ENCODE measurements at regions not wholly inside any gene's neighbourhood (a gene's known extent, or its start where the extent isn't known, plus 50 kb on each side); places are given as distances from the start of the nearest gene placed in this dataset.

DNA sequence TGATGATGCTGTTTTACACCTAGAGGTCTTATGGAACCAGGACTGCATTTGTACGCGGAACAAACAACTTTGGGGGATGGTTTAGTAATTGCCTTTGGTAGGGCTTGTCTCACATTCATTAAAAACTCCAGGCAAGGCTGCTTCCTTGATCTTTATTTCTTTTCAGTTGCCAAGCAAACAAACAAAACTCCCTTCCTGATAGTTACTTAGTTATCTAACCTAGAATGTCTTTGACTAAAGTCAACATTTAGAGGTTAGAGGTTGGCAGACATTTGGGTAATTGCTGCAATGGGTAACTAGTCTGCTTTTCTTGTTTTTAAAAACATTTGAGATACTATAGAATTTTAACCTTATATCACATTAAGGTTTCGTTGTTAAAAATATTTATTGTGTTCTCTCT, 500.9 kb upstream of the PTBP2 start:
- CTCF ChIA-PET (ENCODE audit: low intra/inter-chr PET ratio), result no interaction called here
- H3K4me3 ChIP-seq, result no peak overlapping the region
- H3K79me2 ChIP-seq (ENCODE audit: control insufficient read depth, insufficient read depth, low read length), result no peaks in the 10 kb centered on the region
- H3K9ac ChIP-seq (ENCODE audit: insufficient read depth in 1 of 2, low read depth in 2 of 2, low read length in 2 of 2), result no peak overlapping the region
- no peak for ATAC-seq
- no peak for DNase-seq (ENCODE audit: extremely low read depth in 1 of 4, low spot score in 3 of 4)
- 0% methylated on average over 3 of the region's 3 CpGs for WGBS (ENCODE audit: insufficient coverage, low coverage, missing lambda C conversion rate)
- FAIRE-seq, result no peak
- no peaks in the 10 kb centered on the region for H3K36me3 ChIP-seq (ENCODE audit: control insufficient read depth, insufficient read depth, low read length)
- 0 out of 2 replicates have a peak, but pooled peaks cover 1% of the 10 kb centered on the region for H3K9me3 ChIP-seq (replicated peaks; ENCODE audit: control insufficient read depth, insufficient read depth, low read depth, low read length)
- H2AFZ ChIP-seq (ENCODE audit: low read depth, low read length), result no peak overlapping the region
- no peaks in the 10 kb centered on the region for H3K27me3 ChIP-seq (ENCODE audit: control insufficient read depth in 2 of 2, insufficient read depth in 2 of 2, low read length in 2 of 2)
- in situ Hi-C loops (cut with MboI) (no loop called here), intact Hi-C loops (cut with micrococcal nuclease) (no loop called here)
- no peak overlapping the region for H3K27ac ChIP-seq (ENCODE audit: extremely low read depth, low read depth, low read length)
- H3K4me1 ChIP-seq (replicated peaks in 1 of 2; ENCODE audit: control insufficient read depth in 2 of 2, insufficient read depth in 2 of 2, low read length in 2 of 2), result no peaks in the 10 kb centered on the region
- BruUV-seq (replicated peaks), result no TSS peak
- H3K9me1 ChIP-seq (ENCODE audit: control insufficient read depth, insufficient read depth, low read length), result no peaks in the 10 kb centered on the region
- no peaks in the 10 kb centered on the region for H4K20me1 ChIP-seq (replicated peaks; ENCODE audit: control insufficient read depth, insufficient read depth, low read length)
- POLR2A ChIA-PET, result no interaction called here
- H3K4me2 ChIP-seq (ENCODE audit: insufficient read depth, low read length), result no peak overlapping the region
- TF ChIP-seq POLR2H (tag; IDR thresholded peaks at IDR 0.05; ENCODE audit: low read depth) (no peak), SPI1 (IDR thresholded peaks at IDR 0.05; ENCODE audit: borderline replicate concordance, low read depth, low read length) (no peak), TRIM24 (IDR thresholded peaks at IDR 0.05) (no peak), SAP30 (IDR thresholded peaks at IDR 0.05; ENCODE audit: borderline replicate concordance, insufficient read depth, low read depth, low read length, poor library complexity, severe bottlenecking) (no peak), CBFB (CRISPR knock-in tag; IDR thresholded peaks at IDR 0.05) (no peak), NR2C1 (IDR thresholded peaks at IDR 0.05) (no peak), NR2C1 (tag; IDR thresholded peaks at IDR 0.05) (no peak), NCOA2 (IDR thresholded peaks at IDR 0.05; ENCODE audit: partially characterized antibody in 2 of 2) (no peak), ELF4 (CRISPR knock-in tag; IDR thresholded peaks at IDR 0.05) (no peak)
- TF ChIP-seq, protein P1, sequence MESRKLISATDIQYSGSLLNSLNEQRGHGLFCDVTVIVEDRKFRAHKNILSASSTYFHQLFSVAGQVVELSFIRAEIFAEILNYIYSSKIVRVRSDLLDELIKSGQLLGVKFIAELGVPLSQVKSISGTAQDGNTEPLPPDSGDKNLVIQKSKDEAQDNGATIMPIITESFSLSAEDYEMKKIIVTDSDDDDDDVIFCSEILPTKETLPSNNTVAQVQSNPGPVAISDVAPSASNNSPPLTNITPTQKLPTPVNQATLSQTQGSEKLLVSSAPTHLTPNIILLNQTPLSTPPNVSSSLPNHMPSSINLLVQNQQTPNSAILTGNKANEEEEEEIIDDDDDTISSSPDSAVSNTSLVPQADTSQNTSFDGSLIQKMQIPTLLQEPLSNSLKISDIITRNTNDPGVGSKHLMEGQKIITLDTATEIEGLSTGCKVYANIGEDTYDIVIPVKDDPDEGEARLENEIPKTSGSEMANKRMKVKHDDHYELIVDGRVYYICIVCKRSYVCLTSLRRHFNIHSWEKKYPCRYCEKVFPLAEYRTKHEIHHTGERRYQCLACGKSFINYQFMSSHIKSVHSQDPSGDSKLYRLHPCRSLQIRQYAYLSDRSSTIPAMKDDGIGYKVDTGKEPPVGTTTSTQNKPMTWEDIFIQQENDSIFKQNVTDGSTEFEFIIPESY (CRISPR knock-in tag; IDR thresholded peaks at IDR 0.05), result no peak
- TF ChIP-seq, protein P2, sequence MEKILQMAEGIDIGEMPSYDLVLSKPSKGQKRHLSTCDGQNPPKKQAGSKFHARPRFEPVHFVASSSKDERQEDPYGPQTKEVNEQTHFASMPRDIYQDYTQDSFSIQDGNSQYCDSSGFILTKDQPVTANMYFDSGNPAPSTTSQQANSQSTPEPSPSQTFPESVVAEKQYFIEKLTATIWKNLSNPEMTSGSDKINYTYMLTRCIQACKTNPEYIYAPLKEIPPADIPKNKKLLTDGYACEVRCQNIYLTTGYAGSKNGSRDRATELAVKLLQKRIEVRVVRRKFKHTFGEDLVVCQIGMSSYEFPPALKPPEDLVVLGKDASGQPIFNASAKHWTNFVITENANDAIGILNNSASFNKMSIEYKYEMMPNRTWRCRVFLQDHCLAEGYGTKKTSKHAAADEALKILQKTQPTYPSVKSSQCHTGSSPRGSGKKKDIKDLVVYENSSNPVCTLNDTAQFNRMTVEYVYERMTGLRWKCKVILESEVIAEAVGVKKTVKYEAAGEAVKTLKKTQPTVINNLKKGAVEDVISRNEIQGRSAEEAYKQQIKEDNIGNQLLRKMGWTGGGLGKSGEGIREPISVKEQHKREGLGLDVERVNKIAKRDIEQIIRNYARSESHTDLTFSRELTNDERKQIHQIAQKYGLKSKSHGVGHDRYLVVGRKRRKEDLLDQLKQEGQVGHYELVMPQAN (IDR thresholded peaks at IDR 0.05; ENCODE audit: borderline replicate concordance), result no peak
- TF ChIP-seq, protein P3, sequence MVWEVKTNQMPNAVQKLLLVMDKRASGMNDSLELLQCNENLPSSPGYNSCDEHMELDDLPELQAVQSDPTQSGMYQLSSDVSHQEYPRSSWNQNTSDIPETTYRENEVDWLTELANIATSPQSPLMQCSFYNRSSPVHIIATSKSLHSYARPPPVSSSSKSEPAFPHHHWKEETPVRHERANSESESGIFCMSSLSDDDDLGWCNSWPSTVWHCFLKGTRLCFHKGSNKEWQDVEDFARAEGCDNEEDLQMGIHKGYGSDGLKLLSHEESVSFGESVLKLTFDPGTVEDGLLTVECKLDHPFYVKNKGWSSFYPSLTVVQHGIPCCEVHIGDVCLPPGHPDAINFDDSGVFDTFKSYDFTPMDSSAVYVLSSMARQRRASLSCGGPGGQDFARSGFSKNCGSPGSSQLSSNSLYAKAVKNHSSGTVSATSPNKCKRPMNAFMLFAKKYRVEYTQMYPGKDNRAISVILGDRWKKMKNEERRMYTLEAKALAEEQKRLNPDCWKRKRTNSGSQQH (CRISPR knock-in tag; IDR thresholded peaks at IDR 0.05), result no peak
